HG03432 (cell line): ENCODE measurements at regions not wholly inside any gene's neighbourhood (a gene's known extent, or its start where the extent isn't known, plus 50 kb on each side); places are given as distances from the start of the nearest gene placed in this dataset.
"Not testable (repeated sequence)": the region's sequence is repeated elsewhere in the genome, so short reads cannot be mapped to it uniquely, and the experiment has no call there.

ENCODE experiments used
- ATAC-seq: cut with Tn5 transposase; IDR thresholded peaks from one replicate; pipeline ENCODE4 v1.9.1; 2021; ENCODE audit warnings: mild to moderate bottlenecking, moderate library complexity; ENCODE audit not compliant: unreplicated experiment

GRCh38 chr13:97520061-97520460 lies 86.1 kb downstream of the RAP2A start:
- no peak for ATAC-seq

GRCh38 chr13:97520866-97521265 lies 86.9 kb downstream of the RAP2A start:
- no peak for ATAC-seq

- ATAC-seq: no peak
These were observed 87.8 kb downstream of the RAP2A start for GRCh38 chr13:97521726-97522125.

GRCh38 chr13:97522243-97522642 lies 88.3 kb downstream of the RAP2A start:
- no peak for ATAC-seq

- no peak for ATAC-seq
These were observed 92.6 kb downstream of the RAP2A start for GRCh38 chr13:97526556-97526955.

GRCh38 chr13:97528518-97528917 lies 94.5 kb downstream of the RAP2A start:
- peak; percentile 64 for ATAC-seq

GRCh38 chr13:97534540-97534939 lies 100.6 kb downstream of the RAP2A start:
- ATAC-seq: no peak

- ATAC-seq: no peak
These were observed 101.6 kb downstream of the RAP2A start for GRCh38 chr13:97535614-97536013.

GRCh38 chr13:97537110-97537509 lies 103.1 kb downstream of the RAP2A start:
- ATAC-seq: peak; percentile 78

- no peak for ATAC-seq
These were observed 104.2 kb downstream of the RAP2A start for GRCh38 chr13:97538203-97538602.

GRCh38 chr13:97539651-97540610 lies 106.0 kb downstream of the RAP2A start:
- ATAC-seq: peak; percentile 65

GRCh38 chr13:97540696-97541095 lies 106.7 kb downstream of the RAP2A start:
- no peak for ATAC-seq

GRCh38 chr13:97542102-97542685 lies 108.2 kb downstream of the RAP2A start:
- ATAC-seq: no peak

GRCh38 chr13:97544031-97544765 lies 110.2 kb downstream of the RAP2A start:
- ATAC-seq: no peak

- not testable (repeated sequence) for ATAC-seq
These were observed 111.1 kb downstream of the RAP2A start for GRCh38 chr13:97544971-97545499.

GRCh38 chr13:97548138-97548537 lies 114.2 kb downstream of the RAP2A start:
- peak; percentile 57 for ATAC-seq

GRCh38 chr13:97548711-97549110 lies 114.7 kb downstream of the RAP2A start:
- no peak for ATAC-seq

GRCh38 chr13:97549201-97549600 lies 115.2 kb downstream of the RAP2A start:
- no peak for ATAC-seq

- ATAC-seq: no peak
These were observed 120.5 kb downstream of the RAP2A start for GRCh38 chr13:97554496-97554895.

GRCh38 chr13:97555034-97555433 lies 121.1 kb downstream of the RAP2A start:
- no peak for ATAC-seq

- no peak for ATAC-seq
These were observed 125.1 kb downstream of the RAP2A start for GRCh38 chr13:97559030-97559429.
